A549 (cell line): ENCODE measurements at regions not wholly inside any gene's neighbourhood (a gene's known extent, or its start where the extent isn't known, plus 50 kb on each side); places are given as distances from the start of the nearest gene placed in this dataset.
"Not testable (repeated sequence)": the region's sequence is repeated elsewhere in the genome, so short reads cannot be mapped to it uniquely, and the experiment has no call there.

Source experiments
- ATAC-seq, 2 experiments: fragments of 200-7000 bp in 1 of 2; fragments of >200 bp in 1 of 2; cut with Nextera tagmentation in 1 of 2; cut with Tn5 transposase in 1 of 2; 3 replicates each; pipeline versions ENCODE4 v1.8.0 to v1.9.1; 2018 to 2020; ENCODE audit warnings: mild to moderate bottlenecking in 1 of 2, moderate library complexity in 1 of 2
- CTCF ChIA-PET: fragments of 300-600 bp; sonication (Branson Sonifier 250); formaldehyde crosslinking; extraction: SDS; loops from one replicate; lab custom pipeline; 2021; ENCODE audit warnings: antibody characterized with exemption, inconsistent platforms; lab: Yijun Ruan, JAX
- POLR2A ChIA-PET: fragments of 350-600 bp; formaldehyde crosslinking; extraction: SDS; loops from one replicate; lab custom pipeline; 2021; ENCODE audit warnings: antibody characterized with exemption, inconsistent platforms; lab: Yijun Ruan, JAX
- DNase-seq, 2 experiments: peaks; one replicate each; pipeline versions ENCODE4 v3.0.0 to v3.0.0-alpha.2; 2011 to 2016; ENCODE audit warnings: low read depth in 1 of 2, low spot score in 1 of 2
- FAIRE-seq: peaks from 2 replicates; lab custom pipeline; 2011; peaks lifted over from hg19 to GRCh38; lab: Jason Lieb, UNC
- H3K27ac ChIP-seq, 2 experiments: fragments of >200 bp; sonication (Bioruptor Twin); formaldehyde crosslinking; 3 replicates each; pipeline ENCODE4 v1.5.1; 2016 to 2017
- H3K4me1 ChIP-seq: fragments of >200 bp; sonication (Bioruptor Twin); formaldehyde crosslinking; 3 replicates; pipeline ENCODE4 v1.6.1; 2016
- H3K4me2 ChIP-seq: fragments of >200 bp; sonication (Bioruptor Twin); formaldehyde crosslinking; 3 replicates; pipeline ENCODE4 v1.6.1; 2016
- H3K4me3 ChIP-seq: fragments of >200 bp; sonication (Bioruptor Twin); formaldehyde crosslinking; 3 replicates; pipeline ENCODE4 v1.5.1; 2016
- H3K9me3 ChIP-seq: fragments of >200 bp; sonication (Bioruptor Twin); formaldehyde crosslinking; 3 replicates; pipeline ENCODE4 v1.6.1; 2016
- CBX2 ChIP-seq: fragments of 200-600 bp; sonication (generic); IDR thresholded peaks from 2 replicates; pipeline ENCODE4 v1.6.1; 2016; ENCODE audit warnings: low read depth, mild to moderate bottlenecking, borderline replicate concordance
- GATA3 ChIP-seq: IDR thresholded peaks from 2 replicates; pipeline ENCODE4 v1.6.1; 2012; ENCODE audit warnings: borderline replicate concordance
- KDM5A ChIP-seq: fragments of 200-600 bp; sonication (generic); IDR thresholded peaks from 2 replicates; pipeline ENCODE4 v1.6.1; 2016; ENCODE audit warnings: antibody characterized with exemption, mild to moderate bottlenecking
- POLR2A ChIP-seq: IDR thresholded peaks from 2 replicates; pipeline ENCODE4 v1.6.1; 2012; ENCODE audit warnings: mild to moderate bottlenecking, low read length
- RNF2 ChIP-seq: fragments of 200-600 bp; sonication (generic); IDR thresholded peaks from 2 replicates; pipeline ENCODE4 v1.6.1; 2016; ENCODE audit warnings: low read depth, mild to moderate bottlenecking, antibody characterized with exemption, moderate library complexity, borderline replicate concordance
- ZC3H11A ChIP-seq: fragments of 450-650 bp; IDR thresholded peaks from 2 replicates; pipeline ENCODE4 v1.6.1; 2014; ENCODE audit warnings: antibody characterized with exemption, mild to moderate bottlenecking
- ZSCAN20 ChIP-seq: fragments of 250-450 bp; sonication (Bioruptor Pico); IDR thresholded peaks from 2 replicates; pipeline ENCODE4 v1.8.0; 2022; ENCODE audit warnings: mild to moderate bottlenecking, moderate library complexity
- WGBS: methylation state at CpG from one replicate; pipeline ENCODE4 v1.1.6; 2017; ENCODE audit errors: missing lambda C conversion rate; 5-methylcytosine and 5-hydroxymethylcytosine counted together
- TF ChIP-seq, protein P1 (sequence below): IDR thresholded peaks from 2 replicates; pipeline ENCODE4 v1.6.1; 2012

- ATAC-seq, FAIRE-seq, H3K4me2 ChIP-seq, H3K4me1 ChIP-seq, POLR2A ChIA-PET, DNase-seq, H3K27ac ChIP-seq, H3K4me3 ChIP-seq, H3K9me3 ChIP-seq, CTCF ChIA-PET: not testable (repeated sequence)
- WGBS = 47% methylated on average over 2 of the region's 2 CpGs
Measured at GRCh38 chrX:79919958-79920357, 94.6 kb upstream of the TBX22 start.

DNA sequence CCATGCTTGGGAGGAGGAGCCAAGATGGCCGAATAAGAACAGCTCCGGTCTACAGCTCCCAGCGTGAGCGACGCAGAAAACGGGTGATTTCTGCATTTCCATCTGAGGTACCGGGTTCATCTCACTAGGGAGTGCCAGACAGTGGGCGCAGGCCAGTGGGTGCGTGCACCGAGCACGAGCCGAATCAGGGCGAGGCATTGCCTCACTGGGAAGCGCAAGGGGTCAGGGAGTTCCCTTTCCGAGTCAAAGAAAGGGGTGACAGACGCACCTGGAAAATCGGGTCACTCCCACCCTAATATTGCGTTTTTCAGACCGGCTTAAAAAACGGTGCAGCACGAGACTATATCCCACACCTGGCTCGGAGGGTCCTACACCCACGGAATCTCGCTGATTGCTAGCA is 87.8 kb upstream of the TBX22 start:
- CTCF ChIA-PET, FAIRE-seq, ATAC-seq, H3K27ac ChIP-seq, POLR2A ChIA-PET, DNase-seq, H3K4me2 ChIP-seq, H3K9me3 ChIP-seq, H3K4me3 ChIP-seq, H3K4me1 ChIP-seq: not testable (repeated sequence)
- WGBS = 55% methylated on average over 15 of the region's 24 CpGs

DNA sequence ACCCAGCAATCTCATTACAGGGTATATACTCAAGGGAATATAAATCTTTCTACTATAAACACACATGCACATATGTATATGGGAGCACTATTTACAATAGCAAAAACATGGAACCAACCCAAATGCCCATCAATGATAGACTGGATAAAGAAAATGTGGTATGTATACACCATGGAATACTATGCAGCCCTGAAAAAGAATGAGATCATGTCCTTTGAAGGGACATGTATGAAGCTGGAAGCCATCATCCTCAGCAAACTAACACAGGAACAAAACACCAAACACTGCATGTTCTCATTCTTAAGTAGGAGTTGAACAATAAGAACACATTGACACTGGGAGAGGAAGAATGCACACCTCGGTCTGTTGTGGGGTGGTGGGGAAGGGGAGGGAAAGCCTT is 80.6 kb upstream of the TBX22 start:
- WGBS = 36% methylated on average over 1 of the region's 1 CpG
- POLR2A ChIA-PET = no interaction called here
- CTCF ChIA-PET = no interaction called here
- no peak for FAIRE-seq
- no peak for DNase-seq
- H3K4me3 ChIP-seq = no peak overlapping the region
- H3K9me3 ChIP-seq = no peaks in the 10 kb centered on the region
- ATAC-seq = no peak
- H3K4me1 ChIP-seq = no peaks in the 10 kb centered on the region
- no peak overlapping the region for H3K27ac ChIP-seq
- H3K4me2 ChIP-seq = no peak overlapping the region
- no peak for TF ChIP-seq RNF2
- no peak for TF ChIP-seq KDM5A
- TF ChIP-seq POLR2A = no peak
- no peak for TF ChIP-seq ZSCAN20 (CRISPR knock-in tag)
- no peak for TF ChIP-seq GATA3
- TF ChIP-seq, protein P1, sequence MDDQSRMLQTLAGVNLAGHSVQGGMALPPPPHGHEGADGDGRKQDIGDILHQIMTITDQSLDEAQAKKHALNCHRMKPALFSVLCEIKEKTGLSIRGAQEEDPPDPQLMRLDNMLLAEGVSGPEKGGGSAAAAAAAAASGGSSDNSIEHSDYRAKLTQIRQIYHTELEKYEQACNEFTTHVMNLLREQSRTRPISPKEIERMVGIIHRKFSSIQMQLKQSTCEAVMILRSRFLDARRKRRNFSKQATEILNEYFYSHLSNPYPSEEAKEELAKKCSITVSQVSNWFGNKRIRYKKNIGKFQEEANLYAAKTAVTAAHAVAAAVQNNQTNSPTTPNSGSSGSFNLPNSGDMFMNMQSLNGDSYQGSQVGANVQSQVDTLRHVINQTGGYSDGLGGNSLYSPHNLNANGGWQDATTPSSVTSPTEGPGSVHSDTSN = no peak
- no peak for TF ChIP-seq CBX2
- TF ChIP-seq, all 56 proteins: peak for 0

- POLR2A ChIA-PET, H3K4me1 ChIP-seq, FAIRE-seq, H3K27ac ChIP-seq, CTCF ChIA-PET, DNase-seq, H3K9me3 ChIP-seq, H3K4me2 ChIP-seq, H3K4me3 ChIP-seq, ATAC-seq: not testable (repeated sequence)
- WGBS = 85% methylated on average over 5 of the region's 5 CpGs
- TF ChIP-seq ZC3H11A = peak; percentile 35; the same call in 1 of the 2 replicates
Measured at GRCh38 chrX:79964173-79964572, 50.4 kb upstream of the TBX22 start.
